GM12872 (cell line): ENCODE measurements at regions not wholly inside any gene's neighbourhood (a gene's known extent, or its start where the extent isn't known, plus 50 kb on each side); places are given as distances from the start of the nearest gene placed in this dataset.

Experiments
- CTCF ChIP-seq: IDR thresholded peaks from 3 replicates; pipeline ENCODE4 v1.5.1; 2011; ENCODE audit warnings: low read depth, mild to moderate bottlenecking, low read length, moderate library complexity; ENCODE audit not compliant: insufficient read depth

- no peak for TF ChIP-seq CTCF
Observed at GRCh38 chr10:33655921-33656320, 321.5 kb upstream of the NRP1 start.

- no peak for TF ChIP-seq CTCF
Observed at GRCh38 chr10:33655165-33655815, 320.8 kb upstream of the NRP1 start.

GRCh38 chr10:33653584-33654367 is 319.3 kb upstream of the NRP1 start:
- TF ChIP-seq CTCF, result no peak

GRCh38 chr10:33652870-33653269 is 318.4 kb upstream of the NRP1 start:
- TF ChIP-seq CTCF, result no peak

- no peak for TF ChIP-seq CTCF
Observed at GRCh38 chr10:33643042-33643441, 308.6 kb upstream of the NRP1 start.

- no peak for TF ChIP-seq CTCF
Observed at GRCh38 chr10:33638891-33639290, 304.4 kb upstream of the NRP1 start.

GRCh38 chr10:33638374-33638773 is 303.9 kb upstream of the NRP1 start:
- TF ChIP-seq CTCF, result no peak
